ENCODE measurements at regions not wholly inside any gene's neighbourhood (a gene's known extent, or its start where the extent isn't known, plus 50 kb on each side); places are given as distances from the start of the nearest gene placed in this dataset.

- DNase-seq (ENCODE audit: low spot score), result no peak
Measured at GRCh38 chr2:156087875-156088274, 244.6 kb downstream of the NR4A2 start.

GRCh38 chr2:156083763-156084493, 248.6 kb downstream of the NR4A2 start:
- no peak for DNase-seq (ENCODE audit: low spot score)

GRCh38 chr2:156079845-156080244, 252.7 kb downstream of the NR4A2 start:
- DNase-seq (ENCODE audit: low spot score), result no peak

DNA sequence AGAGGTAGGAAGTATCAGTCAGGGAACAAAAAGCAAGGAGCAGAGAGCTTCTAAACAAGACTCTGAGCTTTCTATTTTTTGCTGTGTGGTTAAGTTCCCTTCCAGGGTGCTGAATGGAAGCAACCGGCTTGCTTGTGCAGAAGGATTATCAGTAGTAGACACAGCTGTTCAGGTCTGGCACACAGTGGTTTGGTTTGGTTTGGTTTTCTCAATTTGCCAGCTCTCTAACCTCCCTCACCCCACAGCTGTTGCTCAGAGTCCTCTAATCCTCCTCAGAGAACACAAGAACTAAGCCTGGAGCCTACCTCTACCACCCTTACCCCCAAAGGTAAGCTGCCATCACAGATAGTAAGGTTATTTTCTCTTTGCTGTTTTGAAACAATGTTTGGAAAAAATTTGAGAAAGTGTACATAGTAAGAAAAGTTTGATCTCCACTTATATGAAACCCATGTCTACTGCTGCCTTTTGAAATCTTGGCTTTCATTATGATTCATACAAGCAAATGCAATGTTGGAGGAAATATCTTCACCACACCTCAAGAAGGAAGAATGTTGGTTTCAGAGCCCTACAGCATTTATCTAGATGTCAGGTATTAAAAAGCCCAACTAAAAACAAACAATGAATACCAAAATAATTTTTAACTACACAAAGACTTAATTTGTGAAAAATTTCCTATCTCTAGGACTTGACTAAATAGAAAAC, 255.3 kb downstream of the NR4A2 start:
- no peak for DNase-seq (ENCODE audit: low spot score)

GRCh38 chr2:156065912-156066311, 266.6 kb downstream of the NR4A2 start:
- no peak for DNase-seq (ENCODE audit: low spot score)

- no peak for DNase-seq (ENCODE audit: low spot score)
Measured at GRCh38 chr2:156064540-156064939, 268.0 kb downstream of the NR4A2 start.

DNA sequence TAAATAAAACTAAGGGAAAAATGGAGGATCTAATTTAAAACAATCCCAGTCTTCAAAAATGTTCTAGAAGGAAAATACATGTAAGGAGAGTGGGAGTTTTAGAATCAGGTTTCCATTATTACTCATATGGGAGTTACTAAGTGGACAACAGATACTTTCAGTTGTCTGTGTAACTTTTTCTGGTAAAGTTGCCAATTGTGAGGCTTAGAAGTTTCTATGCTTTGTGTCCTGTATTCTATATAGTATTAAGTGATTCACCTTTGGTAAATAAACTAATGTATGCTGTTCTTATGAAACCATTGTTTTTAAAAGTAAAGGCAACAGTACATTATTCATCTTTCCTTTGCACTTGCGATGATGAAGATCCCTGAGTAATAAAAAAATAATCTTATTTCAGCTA, 274.9 kb downstream of the NR4A2 start:
- no peak for DNase-seq (ENCODE audit: low spot score)

GRCh38 chr2:156054983-156055382, 277.5 kb downstream of the NR4A2 start:
- no peak for DNase-seq (ENCODE audit: low spot score)

GRCh38 chr2:156046900-156047299, 285.6 kb downstream of the NR4A2 start:
- DNase-seq (ENCODE audit: low spot score), result no peak

- no peak for DNase-seq (ENCODE audit: low spot score)
Measured at GRCh38 chr2:156042895-156043294, 289.6 kb downstream of the NR4A2 start.

DNA sequence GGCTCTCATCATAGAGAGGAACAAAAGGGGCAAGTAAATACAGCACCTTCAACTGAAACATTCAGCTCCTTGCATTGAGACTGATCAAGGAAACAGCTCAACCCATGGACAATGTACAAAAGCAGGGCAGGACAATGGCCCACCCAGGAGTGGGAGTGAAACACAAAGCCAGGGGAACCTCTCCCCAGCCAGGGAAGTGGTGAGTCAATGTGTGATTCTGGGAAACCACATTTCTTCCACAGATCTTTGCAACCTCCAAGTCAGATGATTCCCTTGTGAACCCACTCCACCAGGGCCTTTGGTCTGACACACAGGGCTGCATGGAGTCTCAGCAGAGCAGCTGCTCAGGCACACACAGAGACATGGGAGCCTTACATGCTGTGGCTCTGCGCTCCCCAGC, 294.5 kb downstream of the NR4A2 start:
- DNase-seq (ENCODE audit: low spot score), result no peak

DNA sequence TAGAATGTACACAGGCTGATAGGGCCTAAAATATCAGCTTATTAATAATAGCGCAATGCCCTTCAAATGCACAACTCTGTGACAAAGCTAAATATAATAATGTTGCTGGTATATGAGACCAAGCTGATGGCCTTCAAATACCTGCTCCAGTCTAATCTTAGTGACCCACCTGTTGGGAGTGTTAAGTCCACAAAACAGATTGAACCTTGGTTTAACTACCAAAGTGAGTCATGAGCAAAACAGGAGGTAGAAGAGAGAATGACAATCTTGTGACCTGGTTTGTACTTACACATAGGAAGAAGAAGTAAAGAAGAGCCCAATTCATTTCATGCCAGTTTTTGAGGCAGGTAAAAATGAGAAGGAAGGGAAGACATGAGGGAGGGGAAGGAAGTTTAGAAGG, 295.0 kb downstream of the NR4A2 start:
- DNase-seq (ENCODE audit: low spot score), result no peak

- DNase-seq (ENCODE audit: low spot score), result no peak
Measured at GRCh38 chr2:156031121-156031520, 301.4 kb downstream of the NR4A2 start.

DNA sequence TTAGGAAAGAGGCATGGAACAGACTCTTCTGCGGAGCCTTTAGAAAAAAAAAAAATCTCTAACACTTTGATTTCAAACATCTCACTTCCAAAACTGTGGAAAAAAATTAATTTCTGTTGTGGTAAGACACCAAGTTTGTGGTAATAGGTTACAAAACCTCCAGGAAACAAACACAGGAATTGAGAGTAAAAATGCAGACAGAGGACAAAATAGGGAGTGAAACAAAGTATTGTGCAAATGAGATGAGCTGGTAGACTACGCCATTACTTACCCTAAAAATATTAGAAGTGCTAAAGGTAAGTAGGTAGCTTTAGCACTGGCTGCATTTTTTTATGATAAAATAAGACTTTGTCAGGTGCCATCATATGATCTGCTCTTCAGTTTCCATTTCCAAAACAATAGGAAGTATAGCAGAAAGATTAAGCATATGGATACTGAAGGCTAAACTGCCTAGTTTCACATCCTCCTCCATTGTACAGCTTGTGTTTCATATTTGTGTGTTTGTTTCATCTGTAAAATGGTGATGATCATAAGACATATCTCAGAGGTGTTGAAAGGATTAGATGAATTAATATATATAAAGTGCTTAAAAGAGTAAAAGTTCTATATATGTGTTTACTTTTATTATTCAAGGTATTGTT, 309.2 kb downstream of the NR4A2 start:
- DNase-seq (ENCODE audit: low spot score), result no peak

DNA sequence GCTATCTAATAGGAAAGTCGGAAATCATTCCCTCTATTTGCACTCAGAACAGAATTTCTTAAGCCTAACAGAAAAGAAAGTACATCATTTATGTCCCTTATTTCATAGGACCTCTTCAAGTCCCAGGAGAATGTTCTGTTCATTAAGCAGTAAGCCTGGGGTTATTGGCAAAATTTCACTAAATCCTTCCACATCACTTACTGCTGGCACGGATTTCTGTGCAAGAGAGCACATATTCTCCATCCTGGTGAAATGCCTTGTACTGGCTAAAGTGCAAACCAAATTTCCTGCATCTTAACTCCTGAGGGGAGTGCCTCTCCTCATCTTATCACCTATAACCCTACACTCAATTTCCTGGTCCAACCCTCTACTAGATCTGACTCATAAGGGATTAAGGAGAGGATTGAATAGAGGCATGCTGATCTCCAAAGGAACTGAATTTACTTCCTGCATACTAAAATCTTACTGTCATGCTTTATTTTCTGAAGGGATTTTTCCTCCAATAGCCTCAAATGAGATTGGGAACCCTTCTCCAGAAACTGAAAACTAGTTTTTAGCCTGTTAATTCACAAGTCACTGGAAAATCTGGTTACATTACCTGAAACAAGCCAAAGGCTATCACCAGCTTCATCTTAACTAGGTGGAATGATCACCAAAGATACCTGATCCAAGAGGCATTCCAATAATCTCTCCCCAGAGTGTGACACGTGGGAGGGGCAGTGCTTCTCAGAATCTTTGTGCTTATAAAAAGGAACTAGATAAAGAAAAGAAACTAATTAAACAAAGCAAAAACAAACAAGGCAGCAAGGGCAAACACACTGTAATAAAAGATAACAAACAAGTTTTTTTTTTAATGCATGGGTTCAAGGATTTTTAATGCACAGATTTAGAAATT, 311.1 kb downstream of the NR4A2 start:
- DNase-seq (ENCODE audit: low spot score), result no peak

- no peak for DNase-seq (ENCODE audit: low spot score)
Measured at GRCh38 chr2:156019341-156019740, 313.2 kb downstream of the NR4A2 start.

DNA sequence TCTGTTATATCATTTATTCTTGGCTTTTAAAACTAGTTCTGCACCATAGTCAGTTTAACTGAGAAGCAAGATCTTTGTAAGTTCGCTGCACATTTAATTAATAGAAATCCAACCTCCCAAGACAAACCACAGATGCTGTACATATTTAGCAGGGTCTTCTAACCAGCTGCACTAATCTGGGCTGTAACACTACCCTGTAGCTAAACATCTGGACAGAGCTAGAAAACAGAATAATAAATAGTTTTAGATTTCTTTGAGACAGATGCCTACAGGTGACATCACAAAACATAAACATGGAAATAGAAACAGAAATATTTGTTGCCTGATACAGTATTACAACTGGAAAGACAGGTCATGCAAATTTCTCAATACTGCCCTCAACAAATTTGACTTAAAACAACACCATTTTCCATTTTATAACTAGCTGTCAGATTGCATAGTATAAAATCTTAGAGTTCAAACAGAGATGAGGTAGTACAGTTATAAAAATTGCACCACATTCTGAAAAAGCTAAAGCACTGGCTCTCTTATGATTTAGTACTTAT, 315.1 kb downstream of the NR4A2 start:
- DNase-seq (ENCODE audit: low spot score), result no peak

GRCh38 chr2:156009293-156009692, 323.2 kb downstream of the NR4A2 start:
- no peak for DNase-seq (ENCODE audit: low spot score)

DNA sequence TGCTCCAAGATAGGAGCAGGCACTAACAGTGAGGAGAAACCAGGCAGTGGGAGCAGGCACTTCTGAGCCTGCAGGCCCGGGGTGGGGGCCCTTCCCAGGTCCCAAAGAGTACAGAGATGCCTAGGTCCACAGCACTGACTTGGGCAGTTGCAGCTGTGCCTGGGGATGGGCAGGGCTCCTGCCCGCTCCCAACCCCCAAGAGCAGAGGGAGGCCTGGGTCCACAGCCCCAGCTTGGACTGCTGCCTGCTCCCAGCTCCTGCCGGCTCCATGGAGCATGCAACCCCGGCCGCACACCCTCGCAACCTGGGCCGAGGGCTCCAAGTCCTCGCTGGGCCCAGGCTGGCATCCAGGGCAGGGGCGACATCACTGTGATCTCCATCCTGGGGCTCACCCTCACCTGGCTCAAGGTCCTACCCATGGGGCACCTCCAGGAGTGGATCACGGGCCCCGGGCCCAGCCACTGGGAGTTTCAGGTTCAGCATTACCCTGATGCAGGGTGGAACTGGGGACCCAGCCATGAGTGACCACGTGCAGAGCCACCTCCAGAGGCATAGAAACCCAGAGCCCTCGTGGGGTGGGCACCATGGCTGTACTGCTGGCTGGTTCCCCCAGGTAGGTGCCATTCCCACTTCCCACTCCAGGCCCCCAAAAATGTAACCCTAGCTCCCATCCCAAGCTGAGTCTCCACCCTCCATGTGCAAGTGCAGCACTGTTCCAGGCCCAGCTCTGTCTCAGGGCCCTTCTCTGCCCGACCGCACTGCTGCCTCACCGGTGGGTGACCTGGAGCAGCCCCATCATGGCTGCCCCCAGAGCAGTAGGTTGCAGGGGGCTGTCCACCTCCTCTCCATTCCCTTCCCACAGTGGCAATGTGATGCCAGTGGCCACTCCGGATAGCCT, 325.6 kb downstream of the NR4A2 start:
- DNase-seq (ENCODE audit: low spot score), result no peak

GRCh38 chr2:156005999-156006712, 326.4 kb downstream of the NR4A2 start:
- DNase-seq (ENCODE audit: low spot score), result no peak
